ENCODE measurements at regions not wholly inside any gene's neighbourhood (a gene's known extent, or its start where the extent isn't known, plus 50 kb on each side); places are given as distances from the start of the nearest gene placed in this dataset.

- TF ChIP-seq CTCF (conservative IDR thresholded peaks at IDR 0.05; ENCODE audit: low read length) (no peak), EZH2phosphoT487 (IDR thresholded peaks at IDR 0.05; ENCODE audit: borderline replicate concordance) (no peak)
These were observed 301.8 kb upstream of the NRIP1 start for GRCh38 chr21:15366555-15366954.
